HT-29 (cell line): ENCODE measurements at regions not wholly inside any gene's neighbourhood (a gene's known extent, or its start where the extent isn't known, plus 50 kb on each side); places are given as distances from the start of the nearest gene placed in this dataset.
A peak's percentile ranks its signal among the peaks of the same experiment; 100 is the strongest.

Source experiments
- DNase-seq: peaks from one replicate; pipeline ENCODE4 v3.0.0-alpha.2; 2015; ENCODE audit warnings: low spot score

DNA sequence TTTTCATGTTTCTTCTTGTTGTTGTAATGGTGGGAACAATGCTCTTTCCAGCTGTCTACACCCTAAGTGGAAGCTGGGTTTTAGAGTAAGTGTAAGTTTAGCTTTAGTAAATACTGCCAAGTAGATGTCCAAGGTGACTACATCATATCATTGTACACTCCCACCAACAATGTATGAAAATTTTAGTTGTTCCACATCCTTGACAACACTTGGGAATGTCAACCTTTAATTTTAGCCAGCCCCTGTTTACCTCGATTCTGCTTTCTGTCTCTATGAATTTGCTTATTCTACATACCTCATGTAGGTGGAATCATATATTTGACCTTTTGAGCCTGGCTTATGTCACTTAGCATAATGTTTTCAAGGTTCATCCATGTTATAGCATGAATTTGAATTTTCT, 93.0 kb downstream of the MTPAP start:
- DNase-seq: no peak

DNA sequence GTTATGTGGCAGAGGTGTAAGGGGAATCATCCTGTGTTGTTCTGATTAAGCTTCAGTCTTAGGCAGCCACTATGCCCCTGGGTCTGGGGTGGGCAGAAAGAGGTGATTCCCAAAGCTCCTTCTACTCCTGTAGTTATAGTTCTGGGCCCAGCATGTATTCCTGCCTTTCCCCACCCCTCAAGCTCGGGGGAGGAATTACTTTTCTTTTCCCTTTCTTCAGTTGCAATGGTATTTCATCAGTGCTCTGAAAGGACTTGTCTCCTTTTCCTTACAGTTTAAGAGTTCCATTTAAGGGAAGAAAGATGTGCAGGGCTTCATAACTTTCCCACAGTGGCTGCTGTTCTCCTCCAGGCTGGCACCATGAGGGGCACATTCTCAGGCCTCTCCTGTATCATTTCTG, 94.2 kb downstream of the MTPAP start:
- DNase-seq: no peak

DNA sequence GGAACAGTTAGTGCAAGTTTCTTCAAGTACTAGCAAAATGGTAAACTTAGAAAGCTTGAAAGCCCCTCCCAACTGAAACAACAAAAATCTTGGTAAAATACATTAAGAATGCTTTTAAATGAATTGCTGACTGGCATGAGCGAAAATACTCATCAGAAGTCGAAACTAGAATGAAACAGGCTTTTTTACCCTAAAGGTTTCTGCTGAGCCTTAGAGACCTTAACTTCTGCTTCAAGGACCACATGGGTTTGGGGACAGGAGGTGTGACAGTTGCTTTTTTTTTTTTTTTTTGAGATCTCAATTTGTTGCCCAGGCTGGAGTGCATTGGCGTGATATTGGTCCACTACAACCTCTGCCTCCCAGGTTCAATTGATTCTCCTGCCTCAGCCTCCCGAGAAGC, 100.3 kb downstream of the MTPAP start:
- DNase-seq: no peak

DNA sequence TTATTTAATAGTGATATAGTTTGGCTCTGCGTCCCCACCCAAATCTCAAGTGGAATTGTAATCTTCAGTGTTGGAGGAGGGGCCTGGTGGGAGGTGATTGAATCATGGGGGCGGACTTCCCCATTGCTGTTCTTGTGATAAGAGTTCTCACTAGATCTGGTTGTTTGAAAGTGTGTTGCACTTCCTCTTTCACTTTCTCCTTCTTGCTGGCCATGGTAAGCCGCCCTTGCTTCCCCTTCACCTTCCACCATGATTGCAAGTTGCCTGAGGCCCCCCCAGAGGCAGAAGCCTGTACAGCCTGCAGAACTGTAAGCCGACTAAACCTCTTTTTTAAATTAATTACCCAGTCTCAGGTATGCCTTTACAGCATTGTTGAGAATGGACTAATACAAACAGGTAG, 101.4 kb downstream of the MTPAP start:
- no peak for DNase-seq

GRCh38 chr10:30241422-30242110, 107.5 kb downstream of the MTPAP start:
- no peak for DNase-seq

DNA sequence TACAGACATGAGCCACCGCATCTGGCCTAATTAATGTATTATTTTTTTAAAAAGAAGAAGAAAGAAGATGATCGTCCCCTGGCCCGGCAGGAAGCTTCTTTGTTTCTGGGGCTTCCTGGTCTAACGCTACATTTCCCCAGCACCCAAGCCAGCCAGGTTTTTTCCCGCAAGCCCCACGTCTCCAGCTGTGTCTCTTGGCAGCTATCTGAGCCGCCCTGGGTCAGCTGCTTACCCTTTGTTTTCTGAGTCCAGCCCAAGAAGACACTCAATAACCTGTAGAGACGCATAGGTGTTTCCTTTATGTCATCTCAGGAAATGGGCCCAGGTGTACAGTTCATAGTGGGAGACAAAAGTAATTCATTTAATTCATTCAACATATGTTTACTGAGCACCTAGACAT, 110.2 kb downstream of the MTPAP start:
- no peak for DNase-seq

- DNase-seq: no peak
Observed at GRCh38 chr10:30233186-30233959, 115.7 kb downstream of the MTPAP start.

- no peak for DNase-seq
Observed at GRCh38 chr10:30231709-30232108, 117.4 kb downstream of the MTPAP start.

- peak; percentile 37 for DNase-seq
Observed at GRCh38 chr10:30231071-30231652, 117.9 kb downstream of the MTPAP start.

GRCh38 chr10:30229536-30229935, 119.5 kb downstream of the MTPAP start:
- DNase-seq: no peak

GRCh38 chr10:30228417-30229036, 120.6 kb downstream of the MTPAP start:
- no peak for DNase-seq

GRCh38 chr10:30227481-30227880, 121.6 kb downstream of the MTPAP start:
- no peak for DNase-seq

DNA sequence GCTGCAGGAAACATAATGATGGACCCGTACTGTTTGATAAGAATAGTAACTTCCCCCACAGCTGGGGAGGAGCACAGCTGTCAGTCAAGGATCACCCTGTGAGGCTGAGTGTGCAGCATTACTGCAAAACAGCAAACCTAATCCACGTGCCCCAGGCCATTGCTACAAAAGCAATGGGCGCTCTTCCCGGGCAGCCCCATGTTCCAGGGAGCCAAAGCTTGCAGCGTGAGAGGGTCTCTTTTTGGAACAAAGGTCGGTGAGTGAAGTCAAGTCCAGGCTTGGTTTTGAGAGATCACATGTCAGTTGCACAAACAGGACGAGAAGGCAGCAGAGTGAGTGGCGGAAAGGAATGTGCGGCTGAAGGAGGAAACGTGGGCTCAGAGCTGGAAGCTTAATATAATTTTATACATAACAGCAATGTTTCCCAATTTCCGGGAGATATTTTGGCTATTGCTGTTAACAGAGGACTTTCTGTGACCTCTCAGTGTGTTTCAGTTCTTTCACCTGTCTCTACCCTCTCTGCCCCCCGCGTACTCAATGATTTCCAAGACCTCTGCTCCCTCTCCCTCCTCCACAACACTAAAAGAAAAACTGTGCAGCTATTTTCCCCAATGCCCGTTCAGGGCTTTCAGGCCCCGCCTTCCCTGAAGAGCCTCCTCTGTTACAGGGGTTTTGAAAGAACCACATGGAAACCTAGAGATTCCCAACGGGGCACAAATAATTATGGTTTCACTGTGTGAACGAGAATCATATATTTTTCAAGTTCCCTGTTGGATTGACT, 128.9 kb downstream of the MTPAP start:
- no peak for DNase-seq

- DNase-seq: no peak
Observed at GRCh38 chr10:30216821-30217220, 132.3 kb downstream of the MTPAP start.

GRCh38 chr10:30215623-30216022, 133.5 kb downstream of the MTPAP start:
- DNase-seq: no peak

- no peak for DNase-seq
Observed at GRCh38 chr10:30215141-30215540, 133.9 kb downstream of the MTPAP start.

DNA sequence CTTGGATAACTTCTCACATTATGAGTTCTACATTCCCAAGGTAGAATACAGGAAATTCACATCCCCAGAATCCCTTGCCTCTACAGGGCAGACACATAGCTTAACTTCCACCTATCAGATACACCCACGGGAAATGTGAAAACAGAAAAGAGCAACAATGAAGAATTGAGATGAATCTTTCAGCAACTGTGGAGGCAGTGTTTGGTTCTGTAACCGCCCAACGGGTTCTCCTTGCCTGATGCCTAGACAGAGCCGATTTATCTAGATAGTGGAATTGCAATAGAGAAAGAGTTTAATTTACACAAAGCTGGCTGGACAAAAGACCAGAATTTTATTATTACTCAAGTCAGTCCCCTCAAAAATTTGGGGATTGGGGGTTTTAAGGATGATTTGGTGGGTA, 138.8 kb downstream of the MTPAP start:
- DNase-seq: no peak

DNA sequence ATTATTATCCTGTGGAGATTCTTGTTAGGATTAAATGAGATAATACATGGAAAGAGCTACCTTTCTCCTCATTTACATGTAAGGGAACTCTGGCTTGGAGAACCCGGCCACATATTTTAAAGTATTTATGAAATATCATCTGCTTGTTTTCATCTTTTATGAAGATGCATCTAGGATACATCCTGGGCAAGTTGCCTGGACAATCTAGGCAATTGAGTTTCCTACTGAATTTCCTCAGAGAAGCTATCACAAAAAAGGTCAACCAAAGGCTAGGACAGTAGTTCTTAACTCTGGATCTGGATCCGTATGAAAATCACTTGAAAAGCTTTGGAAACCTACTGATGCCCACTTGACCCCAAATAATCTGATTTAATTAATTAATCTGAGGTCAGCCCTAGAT, 140.7 kb downstream of the MTPAP start:
- no peak for DNase-seq

DNA sequence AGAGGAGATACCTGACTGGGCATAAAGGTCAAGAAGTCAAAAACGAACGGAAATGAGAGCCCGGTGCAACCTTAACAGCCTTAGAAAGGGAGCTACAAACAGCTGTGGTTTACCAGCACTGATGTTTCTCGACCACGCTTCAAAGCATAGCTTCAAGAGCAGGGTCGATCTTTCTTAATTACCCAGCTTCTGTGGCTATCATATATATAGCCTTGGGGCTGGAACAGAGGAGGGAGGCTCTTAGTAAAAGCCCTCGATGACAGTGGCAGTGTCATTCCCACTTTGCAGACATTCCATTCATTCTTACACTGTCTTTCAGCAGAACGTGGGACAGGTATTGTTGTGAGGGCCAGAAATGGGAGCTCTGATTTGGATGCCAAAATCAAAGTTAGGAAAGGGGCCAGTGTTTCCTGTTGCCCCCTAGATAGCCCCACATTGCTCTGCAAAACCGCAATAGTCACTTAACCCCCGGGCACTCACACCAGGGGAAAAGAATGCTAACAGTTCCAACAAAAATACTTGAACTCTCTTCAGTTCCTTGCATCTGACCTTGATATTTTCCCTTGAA, 141.5 kb downstream of the MTPAP start:
- no peak for DNase-seq

DNA sequence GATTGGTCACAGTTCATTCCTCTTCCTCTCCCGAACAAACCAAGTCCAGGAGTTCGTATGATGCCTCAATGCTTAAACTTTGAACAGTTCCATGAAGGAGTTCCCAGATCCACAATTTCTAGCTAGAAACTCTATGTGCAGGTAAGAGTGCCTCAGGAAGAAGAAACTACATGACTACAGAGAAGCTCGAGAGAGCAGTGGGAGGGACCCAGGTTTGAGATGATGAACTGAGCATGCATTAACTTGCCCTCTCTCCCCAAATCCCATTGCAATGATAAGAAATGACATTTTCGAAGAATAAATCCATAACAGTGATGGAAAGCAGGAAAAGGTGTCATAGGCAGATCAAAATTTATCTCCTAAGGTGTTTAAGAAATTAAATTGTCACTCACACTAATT, 140.6 kb upstream of the JCAD start:
- no peak for DNase-seq

- DNase-seq: peak; percentile 25
Observed at GRCh38 chr10:30199376-30200016, 140.1 kb upstream of the JCAD start.
